NCI-H1436 (cell line): ENCODE measurements at regions not wholly inside any gene's neighbourhood (a gene's known extent, or its start where the extent isn't known, plus 50 kb on each side); places are given as distances from the start of the nearest gene placed in this dataset.

Experiments
- DNase-seq: peaks from one replicate; lab custom pipeline; 2025; lab: John Stamatoyannopoulos, UW

DNA sequence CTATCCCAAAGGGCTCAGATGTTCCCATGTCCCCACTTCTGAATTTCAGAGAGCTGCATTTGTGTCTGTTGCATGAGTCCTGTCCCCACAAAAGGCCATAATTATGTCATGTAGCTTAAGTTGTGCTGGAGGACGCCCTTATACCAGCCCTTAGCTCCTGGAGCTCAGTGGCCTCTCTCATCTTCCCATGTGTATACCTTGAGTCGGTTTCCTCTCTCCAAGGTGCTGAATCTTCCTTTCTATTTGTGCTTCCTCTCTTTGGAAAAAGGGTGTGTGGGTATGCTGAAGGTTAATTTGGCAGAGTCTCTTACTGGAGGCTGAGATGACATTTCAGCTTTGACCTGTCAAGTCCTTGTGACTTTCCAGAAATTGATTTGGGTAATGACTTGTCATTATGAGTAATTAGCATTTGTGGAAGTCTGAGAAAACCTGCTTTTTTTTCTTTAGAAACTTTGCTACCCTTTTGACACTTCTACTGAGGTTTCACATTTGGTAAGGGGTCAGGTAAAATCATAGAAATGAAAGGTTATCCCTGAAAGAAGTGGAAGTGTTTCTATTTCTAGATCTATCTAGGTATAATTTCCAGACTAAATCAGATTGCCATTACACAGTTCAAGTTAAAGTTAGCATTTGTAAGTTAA lies 185.4 kb downstream of the ABCC12 start:
- no peak for DNase-seq

DNA sequence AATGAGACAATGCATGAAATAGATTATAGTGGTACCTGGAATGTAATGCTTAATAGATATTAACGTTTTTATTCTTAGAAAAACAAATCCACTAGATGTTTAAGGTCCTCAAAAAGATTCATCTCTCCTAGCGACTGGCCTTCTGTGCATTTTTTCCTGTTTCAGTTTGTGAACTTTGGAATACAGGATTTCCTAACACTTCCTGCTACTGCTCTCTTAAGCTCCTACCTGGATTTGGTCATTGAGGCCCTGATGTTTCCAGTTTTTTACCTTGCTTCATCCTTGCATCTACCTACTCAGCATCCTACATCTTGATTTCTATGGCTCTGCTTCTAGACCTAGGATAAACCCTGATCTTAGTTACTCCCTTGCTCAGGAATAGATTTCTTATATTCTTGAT lies 188.4 kb downstream of the ABCC12 start:
- DNase-seq: no peak

DNA sequence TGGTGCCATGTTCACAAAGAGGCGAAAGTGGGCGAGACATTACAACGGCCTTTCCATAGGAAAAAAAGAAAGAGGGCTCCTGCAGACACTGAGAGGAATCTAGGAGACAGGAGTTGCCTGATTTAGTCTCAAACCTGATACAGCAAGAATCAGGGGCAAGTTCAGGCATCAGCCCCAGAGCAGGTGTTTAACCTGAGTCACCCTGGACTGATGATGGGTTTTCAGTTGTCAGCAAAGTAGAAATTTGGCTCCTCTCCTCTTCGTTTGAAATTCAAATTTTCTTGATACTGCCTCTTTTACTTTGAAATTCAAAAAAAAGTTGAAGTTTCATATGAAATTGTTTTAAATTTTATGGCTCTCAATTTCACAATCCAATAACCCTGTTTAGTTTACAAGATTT lies 189.5 kb downstream of the ABCC12 start:
- DNase-seq: no peak

DNA sequence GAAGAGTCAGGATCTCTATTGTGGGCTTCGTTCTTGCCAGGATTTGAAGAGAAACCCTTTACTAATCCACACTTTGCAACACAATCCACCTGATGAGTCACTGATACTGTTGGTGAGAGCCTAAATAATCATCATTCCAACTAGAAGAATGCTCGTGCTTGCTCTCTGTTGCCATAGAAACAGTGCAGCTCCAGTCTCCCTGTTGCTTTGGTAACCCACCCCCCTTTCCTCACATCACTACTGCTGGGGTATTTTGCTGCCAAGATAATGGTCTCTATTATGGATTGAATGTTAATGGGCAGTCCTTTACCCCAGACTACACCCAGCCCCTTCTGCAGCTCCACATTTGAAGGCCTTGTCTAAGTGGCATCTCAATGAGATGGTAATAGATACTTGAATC lies 190.4 kb downstream of the ABCC12 start:
- DNase-seq: peak; percentile 63

DNA sequence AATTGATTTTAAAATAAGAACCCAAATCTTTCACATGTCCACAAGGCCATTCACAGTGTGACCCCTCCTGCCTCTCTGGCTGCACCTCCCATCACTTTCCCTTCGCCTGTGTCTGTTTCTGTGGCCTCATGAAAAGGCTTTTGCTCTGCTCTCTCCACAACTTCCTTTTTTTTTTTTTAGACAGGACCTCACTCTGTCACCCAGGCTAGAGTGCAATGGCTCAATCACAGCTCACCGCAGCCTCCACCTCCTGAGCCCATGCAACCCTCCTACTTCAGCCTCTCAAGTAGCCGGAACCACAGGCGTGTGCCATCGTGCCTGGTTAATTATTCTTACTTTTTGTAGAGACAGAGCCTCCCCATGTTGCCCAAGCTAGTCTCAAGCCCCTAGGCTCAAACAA lies 197.1 kb downstream of the ABCC12 start:
- DNase-seq: no peak

DNA sequence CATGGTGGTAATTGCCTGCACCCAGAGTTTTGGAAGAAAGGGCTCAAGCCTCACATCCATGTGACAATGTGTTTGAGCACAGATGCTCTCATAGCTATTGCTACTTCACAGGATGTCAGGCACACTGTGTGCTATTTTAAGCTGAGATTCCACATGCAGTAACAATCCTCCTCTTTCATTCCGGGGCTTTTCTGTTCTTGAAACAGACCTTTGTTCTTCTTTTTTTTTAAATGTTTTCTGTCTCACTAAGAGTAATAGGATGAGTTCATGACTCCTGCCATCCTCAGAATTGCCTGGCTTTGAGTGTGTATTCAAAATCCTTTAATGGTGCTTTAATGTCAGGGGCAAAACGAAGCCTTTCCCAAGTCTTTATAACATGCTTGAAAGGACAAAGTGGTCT lies 198.9 kb downstream of the ABCC12 start:
- DNase-seq: no peak

DNA sequence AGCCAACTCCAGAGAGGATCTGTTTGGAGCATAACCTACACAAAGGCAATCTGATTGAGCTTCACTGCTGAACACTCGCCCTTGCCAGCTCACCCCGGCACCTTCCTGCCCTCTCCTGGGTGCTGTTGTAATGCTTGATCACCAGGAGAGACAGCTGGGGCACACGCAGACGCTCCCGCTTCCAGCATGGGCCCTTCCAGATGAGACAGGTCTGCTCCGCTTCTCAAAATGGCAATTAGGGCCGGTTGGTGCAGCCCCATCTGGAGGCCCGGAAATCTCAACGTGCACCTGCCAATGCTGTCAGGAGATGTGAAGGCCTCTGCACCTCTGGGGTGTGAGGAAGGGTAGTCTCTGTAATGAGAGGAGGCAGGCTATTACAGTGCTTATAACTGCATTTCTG lies 206.1 kb downstream of the ABCC12 start:
- no peak for DNase-seq

DNA sequence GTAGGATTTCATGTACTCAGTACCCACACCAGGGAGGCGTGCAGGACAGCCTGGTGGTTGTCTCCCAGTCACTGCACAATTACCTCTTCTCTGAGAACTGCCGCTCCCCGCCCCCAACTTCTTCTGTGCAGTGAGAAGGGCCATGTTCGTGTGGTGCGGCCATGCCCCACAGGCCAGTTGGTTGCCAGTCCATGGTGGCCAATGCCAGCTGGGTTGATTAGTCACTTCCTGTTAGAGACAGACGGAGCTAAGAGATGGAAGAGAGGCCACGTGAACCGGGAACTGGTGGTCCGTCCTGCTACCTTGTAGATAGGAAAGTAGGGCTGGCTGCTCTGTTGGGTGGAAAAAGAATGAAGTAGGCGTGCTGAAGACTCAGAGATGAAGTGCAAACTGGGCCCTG lies 206.5 kb downstream of the ABCC12 start:
- no peak for DNase-seq

DNA sequence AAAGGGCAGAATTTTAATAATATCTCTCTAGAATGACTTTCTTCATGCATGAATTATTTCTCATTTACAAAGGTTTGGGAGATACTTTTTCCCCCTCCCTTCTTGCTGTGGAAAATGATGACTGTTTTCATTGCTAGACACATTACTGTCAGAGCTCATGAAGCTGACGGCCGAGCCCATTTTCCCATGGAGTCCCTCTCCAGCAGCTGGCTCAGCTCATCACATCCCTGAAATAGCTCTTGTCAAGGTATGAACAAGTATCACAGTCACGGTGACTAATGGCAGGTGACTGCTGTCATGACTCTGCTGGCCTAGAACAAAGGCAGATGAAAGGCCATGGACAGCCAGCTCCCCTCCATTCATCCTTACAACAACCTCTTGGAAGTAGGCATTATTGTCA lies 208.1 kb downstream of the ABCC12 start:
- no peak for DNase-seq

DNA sequence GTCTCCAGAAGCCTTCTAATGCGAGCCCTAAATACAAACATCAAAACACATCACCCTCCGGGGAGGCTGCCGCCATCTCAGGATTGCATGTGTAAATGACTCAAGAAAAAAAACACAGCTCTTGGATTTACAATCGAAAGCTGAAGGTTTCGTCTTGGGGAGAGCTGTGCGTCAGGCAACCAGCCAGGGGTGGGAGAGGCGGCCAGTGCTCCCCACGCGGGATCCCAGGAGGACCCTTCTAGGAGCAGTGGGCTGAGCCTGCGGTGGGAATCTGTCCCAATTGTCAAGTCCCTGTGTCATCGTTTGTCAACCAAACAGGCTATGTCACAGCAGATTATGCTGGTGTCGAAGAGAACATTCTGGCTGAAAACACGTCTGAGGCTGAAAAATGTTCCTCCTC lies 209.7 kb downstream of the ABCC12 start:
- no peak for DNase-seq

DNA sequence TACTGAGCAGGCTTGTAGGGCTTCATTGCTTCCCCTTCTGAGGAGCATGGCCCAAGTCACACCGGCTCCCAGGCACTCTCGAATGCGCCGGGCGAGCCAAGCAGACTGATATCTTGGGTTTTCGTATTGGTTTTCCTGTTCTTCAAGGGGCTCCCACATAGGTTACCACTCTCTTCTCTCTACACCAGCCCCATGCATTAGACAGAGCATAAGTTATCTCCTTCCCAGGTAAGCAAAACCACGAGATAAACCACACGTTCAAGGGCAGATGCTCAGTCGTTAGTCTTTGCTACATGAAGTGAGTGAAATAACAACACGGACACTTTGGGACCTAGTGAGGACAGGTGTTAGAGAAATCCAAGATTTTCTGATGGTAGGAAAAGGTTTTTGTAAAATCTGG lies 211.2 kb downstream of the ABCC12 start:
- DNase-seq: no peak

DNA sequence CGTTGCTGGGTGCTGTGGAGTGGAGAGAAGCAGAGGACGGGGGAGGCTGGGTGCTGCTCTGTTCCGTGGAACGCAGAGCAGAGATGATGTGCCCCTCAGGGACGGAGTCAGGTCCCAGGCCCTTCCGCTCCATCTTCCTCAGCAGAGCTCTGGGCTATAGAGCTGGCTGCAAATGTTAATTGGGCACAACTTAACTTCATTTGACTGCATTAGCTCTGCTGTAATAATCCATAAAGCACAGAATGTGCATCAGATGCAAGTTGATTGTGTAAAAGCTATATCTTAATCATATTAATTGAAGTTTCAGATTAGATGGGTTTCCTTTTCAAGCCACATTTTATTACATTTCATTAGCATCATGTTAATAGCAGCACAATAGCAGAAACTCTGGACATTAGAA lies 212.6 kb downstream of the ABCC12 start:
- DNase-seq: no peak

DNA sequence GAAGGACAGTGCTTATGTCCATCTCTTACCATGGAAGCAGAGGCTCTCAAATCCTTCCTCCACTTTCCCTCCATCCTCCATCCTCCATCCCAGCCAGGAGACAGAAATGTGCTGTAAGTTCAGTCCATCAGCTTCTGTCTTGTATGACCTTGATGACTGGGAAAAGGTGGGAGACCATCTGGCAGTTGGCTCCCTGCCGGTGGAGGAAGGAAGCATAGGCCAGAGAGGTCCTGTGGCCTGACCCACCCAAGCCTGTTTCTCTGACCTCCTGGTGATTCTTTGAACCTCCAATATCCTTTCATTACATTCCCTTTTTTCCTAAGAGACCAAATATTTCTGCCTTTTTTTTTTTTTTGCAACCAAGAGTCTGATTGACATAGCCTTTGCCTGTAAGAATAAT lies 215.3 kb downstream of the ABCC12 start:
- DNase-seq: no peak

DNA sequence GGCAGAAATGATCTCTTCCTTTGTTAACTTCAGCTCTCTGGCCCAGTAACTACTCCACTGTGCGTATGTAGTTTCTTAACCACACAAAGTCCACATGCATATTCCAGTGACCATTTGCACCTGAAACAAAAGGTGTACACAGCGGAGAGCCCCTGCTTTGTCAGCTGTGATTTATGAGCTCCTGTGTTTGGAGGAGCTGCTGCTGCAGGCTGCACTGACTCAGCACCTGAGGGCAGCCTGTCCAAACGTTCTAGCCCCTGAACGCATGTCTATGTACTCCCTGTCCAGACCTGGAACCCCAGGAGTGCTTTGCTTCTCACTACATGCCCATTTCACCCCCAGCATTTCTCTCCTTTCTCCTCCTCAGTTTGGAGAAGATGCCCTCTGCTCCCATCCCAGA lies 216.1 kb downstream of the ABCC12 start:
- DNase-seq: no peak

DNA sequence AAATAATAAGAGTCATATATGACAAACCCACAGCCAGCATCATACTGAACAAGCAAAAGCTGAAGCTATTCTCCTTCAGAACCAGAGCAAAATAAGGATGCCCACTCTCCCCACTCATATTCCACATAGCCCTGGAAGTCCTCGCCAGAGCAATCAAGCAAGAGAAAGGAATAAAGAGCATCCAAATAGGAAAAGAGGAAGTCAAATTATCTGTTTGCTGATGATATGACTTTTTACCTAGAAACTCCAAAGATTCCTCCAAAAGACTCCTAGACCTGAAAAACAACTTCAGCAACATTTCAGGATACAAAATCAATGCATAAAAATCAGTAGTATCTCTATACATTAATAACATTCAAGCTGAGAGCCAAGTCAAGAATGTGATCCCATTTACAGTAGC lies 217.5 kb downstream of the ABCC12 start:
- no peak for DNase-seq

DNA sequence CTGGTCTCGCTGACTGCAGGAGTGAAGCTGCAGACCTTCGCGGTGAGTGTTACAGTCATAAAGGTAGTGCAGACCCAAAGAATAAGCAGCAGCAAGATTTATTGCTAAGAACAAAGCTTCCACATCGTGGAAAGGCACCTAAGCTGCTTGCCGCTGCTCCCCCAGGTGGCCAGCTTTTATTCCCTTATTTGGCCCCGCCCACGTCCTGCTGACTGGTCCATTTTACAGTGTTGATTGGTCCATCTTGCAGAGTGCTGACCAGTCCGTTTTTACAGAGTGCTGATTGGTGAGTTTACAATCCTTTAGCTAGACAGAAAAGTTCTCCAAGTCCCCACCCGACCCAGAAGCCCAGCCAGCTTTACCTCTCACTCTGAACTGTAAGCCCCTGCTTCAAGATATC lies 227.8 kb downstream of the ABCC12 start:
- no peak for DNase-seq

DNA sequence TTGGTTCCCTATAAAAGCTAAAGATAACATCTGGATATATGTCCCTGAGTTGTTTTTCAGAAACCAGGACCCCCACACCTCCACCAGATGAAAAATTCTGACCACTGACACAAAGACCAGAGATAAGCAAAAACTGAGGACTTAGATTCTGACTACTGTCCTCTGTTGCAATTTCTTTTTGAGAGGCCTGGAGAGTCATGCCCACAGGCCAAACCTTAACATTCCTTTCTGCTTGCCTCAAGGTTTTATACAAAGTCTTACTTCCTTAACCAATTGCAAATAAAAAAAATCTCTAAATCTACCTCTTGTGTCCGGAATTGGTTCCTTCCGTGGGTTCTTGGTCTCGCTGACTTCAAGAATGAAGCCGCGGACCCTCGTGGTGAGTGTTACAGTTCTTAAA lies 228.5 kb downstream of the ABCC12 start:
- no peak for DNase-seq

DNA sequence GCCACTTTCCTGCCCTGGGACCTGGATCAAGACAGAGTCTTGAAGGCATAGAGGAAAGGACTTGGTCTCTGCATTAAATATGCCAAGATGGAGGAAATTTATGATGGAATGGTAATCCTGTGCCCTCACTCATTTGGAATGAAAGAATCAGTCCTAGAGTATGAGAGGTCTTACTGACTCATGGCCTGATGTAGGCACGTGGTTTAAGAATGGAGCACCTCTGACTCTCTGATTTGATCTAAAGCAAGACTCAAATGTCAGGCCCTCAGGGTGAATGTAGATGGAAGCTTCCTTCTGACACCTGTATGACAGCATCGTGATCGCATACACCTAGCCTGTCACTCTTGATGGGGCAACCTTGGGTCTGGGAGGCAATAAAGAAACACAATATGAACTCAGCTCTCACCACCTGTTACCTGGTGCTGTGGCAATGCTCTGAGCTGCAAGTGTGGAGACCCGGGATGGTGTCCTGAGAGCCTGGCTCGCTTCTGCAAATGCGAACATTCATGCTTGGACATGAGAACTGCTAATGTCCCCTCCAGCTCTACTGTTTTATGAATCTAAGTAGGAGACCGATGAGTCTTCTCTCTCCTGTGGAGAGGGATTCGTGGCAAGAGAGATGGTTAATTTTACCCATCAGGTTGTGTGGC lies 229.9 kb downstream of the ABCC12 start:
- no peak for DNase-seq

DNA sequence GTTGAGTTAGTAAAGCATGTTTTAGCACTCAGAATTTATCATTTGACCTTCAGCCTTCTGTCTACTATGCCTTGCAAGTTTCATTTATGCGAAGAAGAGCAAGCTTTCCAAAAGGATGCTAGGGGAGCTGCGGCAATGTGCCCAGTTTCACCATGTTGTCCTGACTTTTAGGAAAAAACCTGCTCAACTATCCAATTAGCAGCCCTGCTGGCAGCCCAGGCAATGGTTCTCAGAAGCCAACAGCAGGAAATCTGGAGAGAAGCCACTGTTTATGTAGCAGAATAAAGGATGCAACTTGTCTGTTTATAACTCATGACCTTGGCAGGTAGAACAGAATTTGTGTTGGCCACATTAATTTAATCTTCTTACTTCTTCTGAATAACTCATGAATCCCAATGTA lies 230.8 kb downstream of the ABCC12 start:
- DNase-seq: no peak

DNA sequence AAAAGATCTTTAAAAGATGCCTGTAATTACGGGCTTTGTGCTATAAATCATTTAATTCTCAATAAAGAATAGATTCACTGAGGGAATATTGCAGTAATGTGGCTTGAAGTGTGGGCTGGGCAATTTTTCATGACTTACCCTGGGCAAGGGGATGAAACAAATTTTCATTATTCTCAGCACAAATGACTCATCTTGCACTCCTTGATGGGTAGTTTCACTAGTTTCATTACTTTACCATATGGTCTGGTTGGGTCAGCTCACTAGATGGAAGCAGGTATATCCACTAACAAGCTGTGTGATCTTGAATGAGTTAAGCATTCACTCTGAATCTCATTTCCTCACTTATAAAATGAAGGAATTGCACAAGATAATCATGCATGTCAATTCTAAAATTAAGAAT lies 234.3 kb downstream of the ABCC12 start:
- no peak for DNase-seq

DNA sequence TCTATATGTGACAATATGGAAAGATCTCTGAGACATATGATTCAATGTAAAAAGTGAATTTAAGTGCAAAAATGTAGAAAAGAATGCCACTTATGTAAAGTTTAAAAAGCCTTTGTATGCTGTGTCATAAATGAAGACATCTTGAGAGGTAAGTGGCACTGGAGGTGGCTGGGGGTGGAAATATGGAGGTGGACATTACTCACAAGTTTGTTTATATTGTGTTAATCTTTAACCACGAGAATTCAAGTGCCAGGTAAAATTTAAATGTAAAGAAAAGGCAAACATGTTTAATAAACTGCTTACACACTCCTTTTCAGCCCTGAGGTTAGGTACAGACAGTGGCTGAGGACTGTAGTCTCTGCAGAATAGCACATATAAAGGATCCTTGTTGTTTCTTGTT lies 235.1 kb downstream of the ABCC12 start:
- DNase-seq: no peak

DNA sequence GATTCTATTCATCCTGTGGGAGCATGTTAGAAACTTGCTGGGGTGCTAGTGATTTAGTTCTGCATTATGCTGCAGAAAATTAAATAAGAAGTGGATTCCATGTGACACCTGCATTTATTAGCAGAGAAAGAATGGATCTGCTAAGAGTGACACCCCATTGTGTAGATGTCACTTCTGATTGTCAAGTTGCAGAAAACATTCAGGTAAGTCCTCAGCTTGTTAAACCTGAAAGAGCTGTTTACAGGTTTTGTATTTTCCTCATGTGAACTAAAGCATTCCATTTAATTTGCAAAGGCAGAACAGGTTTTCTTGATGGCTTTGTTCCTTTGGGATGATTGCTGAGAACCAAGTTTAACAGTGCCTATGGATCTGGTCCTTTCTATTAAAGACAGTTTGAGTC lies 238.7 kb downstream of the ABCC12 start:
- DNase-seq: no peak

DNA sequence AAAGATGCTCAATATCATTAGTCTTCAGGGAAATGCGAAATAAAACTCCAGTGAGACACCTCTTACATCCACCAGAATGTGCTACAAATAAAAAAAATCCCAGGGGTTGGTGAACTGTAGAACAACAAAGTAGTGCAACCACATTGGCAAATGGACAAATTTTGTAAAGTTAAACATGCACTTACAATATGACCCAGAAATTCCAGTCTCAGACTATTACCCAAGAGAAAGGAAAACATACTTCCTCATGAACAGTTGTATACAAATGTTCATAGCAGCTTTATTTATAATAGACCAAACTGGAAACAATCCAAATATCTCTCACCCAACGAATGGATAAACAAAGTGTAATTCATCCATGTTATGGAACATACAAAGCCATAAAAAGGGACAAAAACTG lies 239.5 kb downstream of the ABCC12 start:
- DNase-seq: no peak

DNA sequence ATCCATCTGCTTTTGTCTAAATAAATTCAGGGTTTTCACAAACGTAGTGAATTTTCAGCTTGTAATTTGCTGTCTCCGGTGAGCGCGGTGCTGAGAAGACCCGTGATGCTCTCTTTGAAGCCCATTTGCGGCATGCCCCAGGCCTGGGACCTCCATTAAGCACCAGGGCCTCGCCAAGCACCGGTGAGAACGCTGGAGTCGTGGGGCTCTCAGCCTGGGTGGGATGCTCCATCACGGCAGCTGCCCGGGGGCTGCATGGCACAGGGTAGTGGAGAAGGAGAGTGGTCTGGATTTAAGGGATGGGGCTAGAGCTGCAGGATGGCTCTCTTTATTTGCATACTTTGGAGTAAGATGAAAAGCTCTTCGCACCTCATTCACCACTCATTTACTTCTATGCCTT lies 248.7 kb downstream of the ABCC12 start:
- no peak for DNase-seq
